MCF 10A (cell line): ENCODE measurements at regions not wholly inside any gene's neighbourhood (a gene's known extent, or its start where the extent isn't known, plus 50 kb on each side); places are given as distances from the start of the nearest gene placed in this dataset.
A peak's percentile ranks its signal among the peaks of the same experiment; 100 is the strongest.

ENCODE experiments used
- BruUV-seq: library from RNA; stranded (reverse); fragments of 400-500 nt; replicated peaks from 2 replicates; lab custom pipeline; 2021; lab: Mats Ljungman, UMichigan
- CTCF ChIA-PET: fragments of 300-600 bp; sonication (Branson Sonifier 250); formaldehyde crosslinking; extraction: SDS; loops from one replicate; lab custom pipeline; 2021; ENCODE audit warnings: antibody characterized with exemption, inconsistent platforms; lab: Yijun Ruan, JAX
- POLR2A ChIA-PET: fragments of 300-600, 350-650 bp; sonication (Branson Sonifier 250); formaldehyde crosslinking; extraction: SDS; loops from one replicate; lab custom pipeline; 2020; ENCODE audit warnings: antibody characterized with exemption, inconsistent platforms; lab: Yijun Ruan, JAX
- DNase-seq: peaks from one replicate; pipeline ENCODE4 v3.0.0-alpha.2; 2018; ENCODE audit not compliant: unreplicated experiment
- H3K27ac Mint-ChIP-seq: one replicate; pipeline ENCODE4 v1.8.0; 2022; ENCODE audit warnings: mild to moderate bottlenecking, low read depth, mixed read lengths; ENCODE audit not compliant: unreplicated experiment
- H3K27me3 Mint-ChIP-seq: one replicate; pipeline ENCODE4 v1.8.0; 2022; ENCODE audit warnings: mixed read lengths; ENCODE audit not compliant: insufficient read depth, unreplicated experiment
- H3K36me3 Mint-ChIP-seq: one replicate; pipeline ENCODE4 v1.8.0; 2022; ENCODE audit warnings: mild to moderate bottlenecking, moderate library complexity, mixed read lengths; ENCODE audit not compliant: insufficient read depth, unreplicated experiment
- H3K4me1 Mint-ChIP-seq: one replicate; pipeline ENCODE4 v1.8.0; 2022; ENCODE audit warnings: mixed read lengths; ENCODE audit not compliant: insufficient read depth, unreplicated experiment
- H3K4me3 Mint-ChIP-seq: one replicate; pipeline ENCODE4 v1.8.0; 2022; ENCODE audit warnings: mild to moderate bottlenecking, moderate library complexity, mixed read lengths; ENCODE audit not compliant: unreplicated experiment
- H3K9me3 Mint-ChIP-seq: one replicate; pipeline ENCODE4 v1.8.0; 2022; ENCODE audit warnings: mixed read lengths; ENCODE audit not compliant: unreplicated experiment
- CTCF ChIP-seq: fragments of 200-600 bp; IDR thresholded peaks from one replicate; pipeline ENCODE4 v1.8.0; 2022; ENCODE audit warnings: antibody characterized with exemption, mild to moderate bottlenecking; ENCODE audit not compliant: unreplicated experiment
- intact Hi-C: fragments of 100-400 bp; cut with micrococcal nuclease; formaldehyde crosslinking; loops from 2 replicates; pipeline ENCODE4 v1.14.1; 2022

DNA sequence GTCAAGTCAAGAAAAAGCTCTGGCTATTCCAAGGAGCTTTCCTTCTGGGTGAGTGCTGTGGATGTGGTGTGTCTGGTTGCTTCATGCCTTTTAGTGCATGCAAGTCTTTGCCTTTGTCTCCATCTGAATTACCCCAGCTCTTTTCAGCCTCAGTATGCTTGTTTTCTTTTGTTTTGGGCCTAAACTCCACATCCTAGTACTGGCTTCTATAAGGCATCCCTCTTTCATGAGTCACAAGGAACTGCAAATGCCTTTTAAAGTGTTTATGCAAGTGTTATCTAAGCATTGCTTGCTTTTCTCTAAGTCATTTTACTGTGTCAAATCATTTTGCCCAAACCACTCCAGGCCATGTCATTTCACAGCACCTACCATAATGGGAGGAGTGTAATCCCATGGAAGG lies 132.1 kb downstream of the PLCE1 start:
- H3K27me3 Mint-ChIP-seq, result no peaks in the 10 kb centered on the region
- intact Hi-C loops, result no loop called here
- no peaks in the 10 kb centered on the region for H3K36me3 Mint-ChIP-seq
- BruUV-seq, result no TSS peak
- ChIA-PET CTCF (no interaction called here), POLR2A (interaction anchor here (0.5 kb wide), 1 partner anchor 9 kb away, joined by 3 read pairs; no protein-coding TSS in a partner anchor)
- H3K9me3 Mint-ChIP-seq, result no peaks in the 10 kb centered on the region
- no peak overlapping the region for H3K27ac Mint-ChIP-seq
- no peak overlapping the region for H3K4me3 Mint-ChIP-seq
- peaks cover 11% of the 10 kb centered on the region for H3K4me1 Mint-ChIP-seq
- no peak for TF ChIP-seq CTCF
- DNase-seq, result no peak

- no peaks in the 10 kb centered on the region for H3K9me3 Mint-ChIP-seq
- POLR2A ChIA-PET, result no interaction called here
- no TSS peak for BruUV-seq
These were observed 135.8 kb downstream of the PLCE1 start for GRCh38 chr10:94129393-94130130.

DNA sequence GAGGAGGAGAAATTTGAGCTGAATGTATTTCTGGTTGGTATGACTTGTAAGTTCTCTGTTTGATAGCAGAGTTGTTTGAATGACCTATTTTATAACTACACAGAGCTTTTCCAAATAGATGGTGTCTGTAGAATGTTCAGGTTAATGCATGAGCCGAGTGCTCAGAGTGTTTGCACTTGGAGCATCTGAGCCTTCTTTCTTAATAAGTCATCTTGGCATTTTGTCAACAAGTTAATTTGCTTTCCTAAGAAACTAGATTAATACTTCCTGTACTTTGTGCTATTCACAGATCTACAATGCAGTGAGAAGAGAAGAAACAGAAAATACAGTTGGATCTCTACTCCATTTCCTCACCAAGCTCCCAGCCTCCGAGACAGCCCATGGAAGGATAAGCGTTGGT lies 138.2 kb downstream of the PLCE1 start:
- H3K4me1 Mint-ChIP-seq, result peaks cover 6% of the 10 kb centered on the region
- intact Hi-C loops, result no loop called here
- no peaks in the 10 kb centered on the region for H3K36me3 Mint-ChIP-seq
- H3K27ac Mint-ChIP-seq, result no peak overlapping the region
- no peak for DNase-seq
- H3K27me3 Mint-ChIP-seq, result no peaks in the 10 kb centered on the region
- BruUV-seq, result no TSS peak
- ChIA-PET CTCF (interaction anchor here (0.5 to 0.7 kb wide), 2 partner anchors 123 to 215 kb away, joined by 3 read pairs; no protein-coding TSS in a partner anchor), POLR2A (no interaction called here)
- no peak for TF ChIP-seq CTCF
- no peaks in the 10 kb centered on the region for H3K9me3 Mint-ChIP-seq
- H3K4me3 Mint-ChIP-seq, result no peak overlapping the region

More at GRCh38 chr10:94129393-94130130, 135.8 kb downstream of the PLCE1 start:
- Mint-ChIP-seq H3K36me3 (no peaks in the 10 kb centered on the region), H3K4me1 (peaks cover 6% of the 10 kb centered on the region), H3K27ac (no peak overlapping the region), H3K4me3 (no peak overlapping the region), H3K27me3 (no peaks in the 10 kb centered on the region)
- intact Hi-C loops, result no loop called here
- TF ChIP-seq CTCF, result no peak
- no peak for DNase-seq
- CTCF ChIA-PET, result interaction anchor here (0.6 to 1.1 kb wide), 2 partner anchors 12 to 212 kb away, joined by 3 to 6 read pairs; no protein-coding TSS in a partner anchor

DNA sequence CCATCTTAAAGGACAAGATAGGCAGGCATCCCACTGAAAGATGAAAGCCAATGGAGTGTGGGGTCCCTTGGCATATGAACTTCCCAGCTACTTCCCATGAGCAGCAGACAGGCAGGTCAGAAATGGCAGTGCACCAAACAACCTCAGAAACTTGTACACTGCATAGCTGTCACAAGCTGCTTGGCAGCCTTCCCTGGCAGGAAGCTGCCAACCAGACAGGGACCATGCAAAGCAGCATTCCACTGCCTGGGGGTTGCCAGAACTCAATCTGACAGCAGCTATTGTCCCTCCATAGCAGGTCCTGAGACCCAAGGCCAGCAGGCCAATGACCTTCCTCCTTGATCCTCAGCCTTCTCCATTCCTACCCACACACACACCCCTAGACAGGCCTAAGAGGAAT lies 139.5 kb downstream of the PLCE1 start:
- no peaks in the 10 kb centered on the region for H3K9me3 Mint-ChIP-seq
- no peak overlapping the region for H3K4me3 Mint-ChIP-seq
- intact Hi-C loops, result no loop called here
- CTCF ChIA-PET, result interaction anchor here (0.6 kb wide), 1 partner anchor 9 kb away, joined by 3 read pairs; no protein-coding TSS in a partner anchor
- no peaks in the 10 kb centered on the region for H3K36me3 Mint-ChIP-seq
- BruUV-seq, result no TSS peak
- H3K27ac Mint-ChIP-seq, result no peak overlapping the region
- TF ChIP-seq CTCF, result no peak
- H3K4me1 Mint-ChIP-seq, result peaks cover 6% of the 10 kb centered on the region
- POLR2A ChIA-PET, result no interaction called here
- peak; percentile 27 for DNase-seq
- H3K27me3 Mint-ChIP-seq, result no peaks in the 10 kb centered on the region
